Immature natural killer cell (primary cell): ENCODE measurements at regions not wholly inside any gene's neighbourhood (a gene's known extent, or its start where the extent isn't known, plus 50 kb on each side); places are given as distances from the start of the nearest gene placed in this dataset.
"Not testable (repeated sequence)": the region's sequence is repeated elsewhere in the genome, so short reads cannot be mapped to it uniquely, and the experiment has no call there.

Source experiments
- DNase-seq, 3 donors: peaks; one replicate each; pipeline ENCODE4 v3.0.0; 2022; ENCODE audit warnings: mixed read lengths in 1 of 3
- H3K27ac Mint-ChIP-seq, 6 donors: one replicate each; pipeline ENCODE4 v1.8.0; 2020; ENCODE audit warnings: mixed read lengths in 6 of 6, mild to moderate bottlenecking in 5 of 6, inconsistent platforms in 4 of 6, moderate library complexity in 3 of 6
- H3K27me3 Mint-ChIP-seq, 3 donors: one replicate each; pipeline ENCODE4 v1.8.0; 2020 to 2021; ENCODE audit warnings: low read depth in 3 of 3, mild to moderate bottlenecking in 3 of 3, mixed read lengths in 3 of 3, moderate library complexity in 3 of 3, inconsistent platforms in 1 of 3
- H3K36me3 Mint-ChIP-seq, 3 donors: one replicate each; pipeline ENCODE4 v1.8.0; 2020; ENCODE audit warnings: mixed read lengths in 3 of 3, inconsistent platforms in 2 of 3, mild to moderate bottlenecking in 2 of 3
- H3K4me1 Mint-ChIP-seq, 2 donors: one replicate each; pipeline ENCODE4 v1.8.0; 2020; ENCODE audit warnings: inconsistent platforms in 2 of 2, mild to moderate bottlenecking in 2 of 2, mixed read lengths in 2 of 2, moderate library complexity in 1 of 2
- H3K4me3 Mint-ChIP-seq, 5 donors: one replicate each; pipeline ENCODE4 v1.8.0; 2020; ENCODE audit warnings: mild to moderate bottlenecking in 5 of 5, mixed read lengths in 5 of 5, inconsistent platforms in 3 of 5, moderate library complexity in 3 of 5
- H3K9me3 Mint-ChIP-seq, 6 donors: one replicate each; pipeline ENCODE4 v1.8.0; 2020; ENCODE audit warnings: mild to moderate bottlenecking in 6 of 6, mixed read lengths in 6 of 6, inconsistent platforms in 4 of 6, moderate library complexity in 3 of 6

GRCh38 chr12:58310809-58311622, 369.6 kb downstream of the ATP23 start:
- Mint-ChIP-seq H3K27ac (no peak overlapping the region), H3K4me3 (no peak overlapping the region), H3K9me3 (peaks cover 0 to 3% (median 0%) of the 10 kb centered on the region in 6 donors), H3K27me3 (no peaks in the 10 kb centered on the region), H3K4me1 (no peaks in the 10 kb centered on the region), H3K36me3 (no peaks in the 10 kb centered on the region)
- DNase-seq: no peak

GRCh38 chr12:58313091-58313855, 371.9 kb downstream of the ATP23 start:
- H3K9me3 Mint-ChIP-seq: peaks cover 0 to 5% (median 0%) of the 10 kb centered on the region in 6 donors
- no peaks in the 10 kb centered on the region for H3K36me3 Mint-ChIP-seq
- no peaks in the 10 kb centered on the region for H3K4me1 Mint-ChIP-seq
- no peak overlapping the region for H3K4me3 Mint-ChIP-seq
- DNase-seq: no peak
- H3K27ac Mint-ChIP-seq: no peak overlapping the region
- no peaks in the 10 kb centered on the region for H3K27me3 Mint-ChIP-seq

GRCh38 chr12:58314610-58315009, 373.2 kb downstream of the ATP23 start:
- Mint-ChIP-seq H3K27me3 (no peaks in the 10 kb centered on the region), H3K4me1 (no peaks in the 10 kb centered on the region), H3K36me3 (no peaks in the 10 kb centered on the region), H3K27ac (no peak overlapping the region), H3K4me3 (no peak overlapping the region), H3K9me3 (peaks cover 0 to 5% (median 2%) of the 10 kb centered on the region in 6 donors)
- no peak for DNase-seq

- H3K36me3 Mint-ChIP-seq: no peaks in the 10 kb centered on the region
- no peak overlapping the region for H3K27ac Mint-ChIP-seq
- no peaks in the 10 kb centered on the region for H3K27me3 Mint-ChIP-seq
- peaks cover 0 to 5% (median 0%) of the 10 kb centered on the region in 6 donors for H3K9me3 Mint-ChIP-seq
- no peak for DNase-seq
- no peak overlapping the region for H3K4me3 Mint-ChIP-seq
- H3K4me1 Mint-ChIP-seq: no peaks in the 10 kb centered on the region
These were observed 375.6 kb downstream of the ATP23 start for GRCh38 chr12:58316926-58317325.

- H3K9me3 Mint-ChIP-seq: peaks cover 0 to 5% (median 1%) of the 10 kb centered on the region in 6 donors
- no peaks in the 10 kb centered on the region for H3K4me1 Mint-ChIP-seq
- H3K36me3 Mint-ChIP-seq: no peaks in the 10 kb centered on the region
- H3K27me3 Mint-ChIP-seq: no peaks in the 10 kb centered on the region
- no peak overlapping the region for H3K27ac Mint-ChIP-seq
- DNase-seq: no peak
- H3K4me3 Mint-ChIP-seq: no peak overlapping the region
These were observed 380.0 kb downstream of the ATP23 start for GRCh38 chr12:58321414-58321813.

- H3K27me3 Mint-ChIP-seq: no peaks in the 10 kb centered on the region
- no peaks in the 10 kb centered on the region for H3K36me3 Mint-ChIP-seq
- H3K27ac Mint-ChIP-seq: no peak overlapping the region
- no peak for DNase-seq
- no peaks in the 10 kb centered on the region for H3K4me1 Mint-ChIP-seq
- H3K4me3 Mint-ChIP-seq: no peak overlapping the region
- H3K9me3 Mint-ChIP-seq: peaks cover 0 to 5% (median 0%) of the 10 kb centered on the region in 6 donors
These were observed 382.3 kb downstream of the ATP23 start for GRCh38 chr12:58323676-58324075.

- Mint-ChIP-seq H3K27me3 (no peaks in the 10 kb centered on the region), H3K27ac (no peak overlapping the region), H3K9me3 (peaks cover 0 to 2% (median 0%) of the 10 kb centered on the region in 6 donors), H3K4me3 (no peak overlapping the region), H3K4me1 (no peaks in the 10 kb centered on the region), H3K36me3 (no peaks in the 10 kb centered on the region)
- DNase-seq: no peak
These were observed 384.2 kb downstream of the ATP23 start for GRCh38 chr12:58325561-58325960.

- Mint-ChIP-seq H3K36me3 (no peaks in the 10 kb centered on the region), H3K27me3 (no peaks in the 10 kb centered on the region), H3K27ac (no peak overlapping the region), H3K4me1 (no peaks in the 10 kb centered on the region), H3K9me3 (peaks cover 0 to 2% (median 0%) of the 10 kb centered on the region in 6 donors), H3K4me3 (no peak overlapping the region)
- DNase-seq: no peak
These were observed 385.2 kb downstream of the ATP23 start for GRCh38 chr12:58326534-58326933.

GRCh38 chr12:58336581-58337242, 395.3 kb downstream of the ATP23 start:
- not testable (repeated sequence) for H3K4me1 Mint-ChIP-seq, DNase-seq, H3K27ac Mint-ChIP-seq, H3K27me3 Mint-ChIP-seq, H3K36me3 Mint-ChIP-seq, H3K4me3 Mint-ChIP-seq, H3K9me3 Mint-ChIP-seq

GRCh38 chr12:58337539-58337938, 396.2 kb downstream of the ATP23 start:
- not testable (repeated sequence) for H3K4me1 Mint-ChIP-seq, H3K36me3 Mint-ChIP-seq, H3K4me3 Mint-ChIP-seq, DNase-seq, H3K27me3 Mint-ChIP-seq, H3K9me3 Mint-ChIP-seq, H3K27ac Mint-ChIP-seq

- H3K36me3 Mint-ChIP-seq: no peaks in the 10 kb centered on the region
- DNase-seq: no peak
- H3K27me3 Mint-ChIP-seq: peaks cover 0 to 6% (median 2%) of the 10 kb centered on the region in 3 donors
- H3K4me3 Mint-ChIP-seq: no peak overlapping the region
- H3K27ac Mint-ChIP-seq: no peak overlapping the region
- H3K4me1 Mint-ChIP-seq: no peaks in the 10 kb centered on the region
- H3K9me3 Mint-ChIP-seq: peaks cover 0 to 1% (median 0%) of the 10 kb centered on the region in 6 donors
These were observed 400.4 kb downstream of the ATP23 start for GRCh38 chr12:58341791-58342190.

GRCh38 chr12:58342736-58343135, 401.4 kb downstream of the ATP23 start:
- H3K27ac Mint-ChIP-seq: no peak overlapping the region

GRCh38 chr12:58346032-58346632, 404.8 kb downstream of the ATP23 start:
- no peak overlapping the region for H3K4me3 Mint-ChIP-seq
- DNase-seq: peak in 2 of 3 donors; percentile 13 to 15
- H3K27ac Mint-ChIP-seq: no peak overlapping the region

More at GRCh38 chr12:58342736-58343135, 401.4 kb downstream of the ATP23 start:
- Mint-ChIP-seq H3K36me3 (no peaks in the 10 kb centered on the region), H3K9me3 (no peaks in the 10 kb centered on the region), H3K4me1 (no peaks in the 10 kb centered on the region), H3K27me3 (peaks cover 0 to 8% (median 0%) of the 10 kb centered on the region in 3 donors), H3K4me3 (no peak overlapping the region)
- no peak for DNase-seq

More at GRCh38 chr12:58346032-58346632, 404.8 kb downstream of the ATP23 start:
- Mint-ChIP-seq H3K27me3 (peaks cover 0 to 2% (median 2%) of the 10 kb centered on the region in 3 donors), H3K36me3 (no peaks in the 10 kb centered on the region), H3K9me3 (no peaks in the 10 kb centered on the region), H3K4me1 (no peaks in the 10 kb centered on the region)
